Vagina (tissue), 2 donors: ENCODE measurements at regions not wholly inside any gene's neighbourhood (a gene's known extent, or its start where the extent isn't known, plus 50 kb on each side); places are given as distances from the start of the nearest gene placed in this dataset.

Experiments used
- CTCF ChIP-seq, 3 experiments: fragments of 450-650 bp in 2 of 3; fragments of 200-600 bp in 1 of 3; sonication (generic) in 1 of 3; IDR thresholded peaks; one replicate each; pipeline ENCODE4 v1.5.1; 2017 to 2019; ENCODE audit warnings: antibody characterized with exemption in 3 of 3, mild to moderate bottlenecking in 2 of 3, moderate library complexity in 2 of 3
- POLR2A ChIP-seq, 2 donors: fragments of 450-650 bp; IDR thresholded peaks; one replicate each; pipeline ENCODE4 v1.6.1; 2017; ENCODE audit warnings: antibody characterized with exemption in 2 of 2, mild to moderate bottlenecking in 2 of 2, moderate library complexity in 2 of 2

DNA sequence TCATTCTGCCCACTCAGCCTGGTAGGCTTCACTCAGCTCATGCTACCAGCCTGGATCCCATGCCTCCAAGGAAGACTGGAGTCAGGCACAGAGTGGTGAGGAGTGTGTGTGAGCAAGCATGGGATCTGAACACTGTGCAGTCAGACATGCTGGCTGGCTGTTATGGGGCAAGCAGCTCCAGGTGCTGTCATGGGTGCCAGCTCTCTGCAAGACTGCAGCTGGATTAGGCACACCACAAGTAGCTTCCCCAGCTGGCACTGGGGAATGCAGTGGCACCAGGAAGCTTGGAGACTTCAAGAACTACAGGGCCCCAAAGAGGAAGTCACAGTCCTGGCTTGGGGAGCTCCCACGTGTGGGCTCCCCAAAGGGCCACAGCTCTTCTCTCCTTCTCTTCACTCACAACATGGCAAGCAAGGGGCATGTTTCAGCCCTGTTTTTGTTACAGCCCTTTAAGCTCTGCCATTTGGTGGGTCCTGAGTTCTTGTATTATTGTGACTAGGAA, 202.5 kb downstream of the VRK1 start:
- TF ChIP-seq CTCF (IDR thresholded peaks at IDR 0.05) (no peak), POLR2A (IDR thresholded peaks at IDR 0.05) (no peak)
